Iris pigment epithelial cell (primary cell): ENCODE measurements at regions not wholly inside any gene's neighbourhood (a gene's known extent, or its start where the extent isn't known, plus 50 kb on each side); places are given as distances from the start of the nearest gene placed in this dataset.
A peak's percentile ranks its signal among the peaks of the same experiment; 100 is the strongest.

ENCODE experiments used
- DNase-seq: peaks from one replicate; pipeline ENCODE4 v3.0.0-alpha.2; 2011; ENCODE audit warnings: low read depth

DNA sequence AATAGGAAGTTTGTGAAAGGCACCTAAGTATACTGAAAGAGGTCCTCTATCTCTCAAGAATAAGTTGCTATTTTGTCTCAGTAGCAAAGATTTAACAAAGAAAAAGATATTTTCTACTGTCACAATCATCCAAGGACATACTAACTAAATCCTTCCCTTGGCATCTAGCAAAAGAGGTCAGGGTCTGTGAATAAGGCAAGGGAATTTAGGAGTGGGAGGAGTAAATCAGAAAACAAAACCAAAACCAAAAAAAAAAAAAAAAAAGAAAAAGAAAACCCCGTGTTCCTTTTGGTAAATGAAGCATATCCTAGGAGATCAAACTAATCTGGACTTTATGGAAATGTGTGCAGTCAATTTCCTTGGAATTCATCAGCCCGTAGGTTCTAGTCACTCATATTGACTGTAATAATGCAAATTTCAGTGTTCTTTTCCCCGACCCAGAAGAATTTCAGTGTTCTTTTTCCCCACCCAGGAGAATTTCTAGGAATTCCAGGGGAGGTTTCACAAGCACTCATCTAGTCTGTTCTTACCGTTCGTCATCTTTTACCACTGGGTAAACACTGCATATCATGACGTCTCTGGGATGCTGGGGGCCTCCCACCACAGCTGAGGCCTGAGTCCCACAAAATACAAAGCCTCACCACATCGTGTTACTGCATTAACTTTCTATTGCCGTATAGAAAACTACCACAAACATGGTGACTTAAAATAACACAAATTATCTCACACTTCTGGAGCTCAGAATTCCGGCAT, 113.8 kb upstream of the CCDC54 start:
- peak; percentile 74 for DNase-seq

DNA sequence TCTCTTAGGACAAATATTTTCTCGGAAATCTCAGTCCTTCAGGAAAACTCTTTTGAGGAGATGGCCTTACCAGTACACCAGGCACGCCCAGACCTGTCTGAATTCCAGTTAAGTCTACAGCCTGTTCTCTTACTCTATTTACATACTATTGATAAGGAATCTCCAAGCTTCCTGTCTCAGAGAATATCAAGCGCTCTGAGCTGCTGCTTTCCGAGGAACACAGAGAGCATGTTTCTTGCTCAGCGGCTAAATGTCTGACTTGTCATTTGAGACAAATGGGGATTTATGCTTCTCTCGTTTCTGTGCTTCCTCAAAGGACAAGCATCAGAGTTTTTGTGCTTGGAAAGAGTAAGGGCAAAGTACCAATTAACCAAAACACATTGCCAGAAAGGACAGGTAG, 112.4 kb upstream of the CCDC54 start:
- DNase-seq: peak; percentile 28

- DNase-seq: no peak
Observed at GRCh38 chr3:107265526-107265925, 111.7 kb upstream of the CCDC54 start.

DNA sequence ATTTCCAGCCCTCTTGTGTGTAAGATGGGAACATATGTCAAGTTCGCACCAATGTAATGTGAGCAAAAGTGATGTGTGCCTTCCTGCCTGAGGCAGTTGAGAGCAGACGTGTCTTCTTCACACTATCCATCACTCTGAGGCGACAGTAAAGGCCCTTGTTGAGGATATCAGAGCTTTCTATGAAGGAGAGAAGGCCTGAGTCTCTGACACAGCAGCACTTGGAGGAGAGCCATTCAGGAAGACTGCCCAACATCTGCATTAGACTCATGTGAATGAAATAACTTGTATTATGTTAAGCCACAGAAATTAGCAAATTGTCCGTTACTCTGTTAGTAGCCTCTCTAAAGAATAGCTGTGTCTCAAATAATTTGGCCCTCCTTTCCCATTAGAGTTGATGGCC, 108.8 kb upstream of the CCDC54 start:
- no peak for DNase-seq

DNA sequence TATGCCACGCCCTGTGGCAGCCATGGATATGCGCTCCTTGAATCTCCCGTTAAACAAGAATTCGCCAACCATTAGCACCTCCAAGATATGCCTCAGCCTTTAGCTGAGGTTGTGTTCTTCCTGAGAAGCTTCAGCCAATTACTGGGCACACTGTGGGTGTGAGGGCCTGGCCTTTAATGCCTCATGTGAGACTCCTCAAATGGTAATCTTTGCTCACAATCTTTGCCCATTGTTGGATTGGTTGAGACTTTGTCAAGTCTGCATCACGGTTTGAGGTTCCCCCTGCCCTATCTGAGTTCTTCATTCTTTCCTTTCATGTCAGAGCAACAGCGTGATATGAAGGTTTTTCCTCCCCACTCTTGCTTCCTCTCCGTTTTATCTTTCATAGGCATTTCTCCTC, 108.1 kb upstream of the CCDC54 start:
- DNase-seq: no peak

DNA sequence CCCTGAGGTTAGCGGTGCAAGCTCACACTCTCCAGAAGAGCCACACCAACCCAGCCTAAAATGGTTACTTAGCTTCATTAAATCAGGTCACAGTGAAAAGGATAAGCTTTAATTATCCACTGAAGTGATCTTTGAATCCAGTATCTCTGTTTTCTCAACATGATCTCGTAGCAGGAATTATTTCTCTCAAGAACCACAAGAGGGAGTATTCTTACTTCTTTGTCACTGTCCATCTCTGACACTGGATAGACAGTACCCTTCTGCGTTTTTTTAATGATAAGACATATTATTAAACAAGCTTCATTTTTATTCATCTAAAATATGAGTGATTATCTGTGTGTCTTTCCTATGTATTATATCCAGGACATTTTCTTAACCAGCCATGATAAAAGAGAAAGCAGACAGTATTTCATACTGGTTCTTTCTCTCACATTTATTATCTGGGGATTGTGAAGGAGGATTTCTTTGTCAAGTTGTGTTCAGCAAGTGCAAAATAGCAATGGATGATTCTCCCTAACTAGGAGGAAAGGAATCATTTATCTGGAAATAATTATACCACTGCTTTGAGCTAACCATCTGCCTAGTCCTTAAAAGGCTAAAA, 105.4 kb upstream of the CCDC54 start:
- peak; percentile 60 for DNase-seq

DNA sequence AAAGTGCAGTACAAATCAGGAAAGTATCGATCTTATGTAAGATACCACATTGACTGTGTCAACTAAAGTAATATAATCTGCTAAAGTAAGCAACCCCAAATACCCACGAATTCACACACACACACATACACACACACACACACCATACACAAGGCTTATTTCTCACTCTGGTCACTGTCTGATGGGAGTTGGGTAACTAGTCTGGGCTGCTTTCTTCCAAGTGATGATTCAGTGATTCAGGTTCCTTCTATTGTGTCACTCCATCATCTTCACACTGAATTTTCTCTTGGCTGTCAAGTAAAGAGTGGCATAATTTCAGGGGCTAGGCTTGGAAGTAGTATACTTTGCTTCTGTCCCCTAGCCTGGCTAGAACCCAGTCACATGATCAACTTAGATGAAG, 104.8 kb upstream of the CCDC54 start:
- DNase-seq: peak; percentile 64

GRCh38 chr3:107272885-107273284, 104.4 kb upstream of the CCDC54 start:
- no peak for DNase-seq

- no peak for DNase-seq
Observed at GRCh38 chr3:107273771-107274170, 103.5 kb upstream of the CCDC54 start.

GRCh38 chr3:107275511-107275910, 101.7 kb upstream of the CCDC54 start:
- DNase-seq: no peak

DNA sequence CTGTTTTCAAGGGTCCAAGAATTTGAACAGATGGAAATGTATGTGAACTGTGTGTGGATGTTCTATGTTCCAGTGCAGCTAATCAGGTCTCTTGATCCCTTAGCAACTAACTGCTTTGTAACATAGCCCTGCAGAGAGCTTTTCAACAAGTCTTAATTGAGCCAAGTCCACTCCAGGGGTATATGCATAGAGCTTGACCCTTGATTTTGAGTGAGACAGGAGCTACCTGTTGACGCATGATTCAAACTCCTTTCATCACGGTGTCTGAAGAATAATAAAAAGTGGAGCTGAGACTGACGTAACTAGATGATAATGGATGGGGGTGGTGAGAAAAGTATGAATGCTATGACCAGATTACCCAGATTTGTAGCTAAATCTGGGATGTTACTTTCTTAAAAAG, 93.3 kb upstream of the CCDC54 start:
- DNase-seq: peak; percentile 59

- DNase-seq: peak; percentile 79
Observed at GRCh38 chr3:107284612-107285011, 92.6 kb upstream of the CCDC54 start.

DNA sequence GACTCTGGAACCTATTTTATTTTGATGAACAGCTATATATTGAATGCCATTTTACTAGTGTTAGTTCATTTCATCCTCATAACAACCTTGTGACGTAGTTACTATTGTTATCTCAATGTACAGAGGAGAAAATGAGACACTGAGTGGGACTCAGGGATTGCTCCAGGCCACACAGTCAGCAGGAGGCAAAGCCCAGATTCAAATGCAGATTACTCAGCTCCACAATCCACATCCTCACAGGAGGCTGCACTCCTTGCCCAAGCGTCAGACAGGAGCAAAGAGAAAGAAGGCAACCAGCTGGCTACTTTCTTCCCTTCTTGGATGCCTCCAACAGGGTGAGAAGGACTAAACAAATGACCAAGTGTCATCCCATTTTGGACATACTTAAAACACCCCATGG, 92.0 kb upstream of the CCDC54 start:
- DNase-seq: peak; percentile 68

- no peak for DNase-seq
Observed at GRCh38 chr3:107289354-107289753, 87.9 kb upstream of the CCDC54 start.

- no peak for DNase-seq
Observed at GRCh38 chr3:107294117-107294516, 83.1 kb upstream of the CCDC54 start.

GRCh38 chr3:107297597-107297996, 79.6 kb upstream of the CCDC54 start:
- no peak for DNase-seq

DNA sequence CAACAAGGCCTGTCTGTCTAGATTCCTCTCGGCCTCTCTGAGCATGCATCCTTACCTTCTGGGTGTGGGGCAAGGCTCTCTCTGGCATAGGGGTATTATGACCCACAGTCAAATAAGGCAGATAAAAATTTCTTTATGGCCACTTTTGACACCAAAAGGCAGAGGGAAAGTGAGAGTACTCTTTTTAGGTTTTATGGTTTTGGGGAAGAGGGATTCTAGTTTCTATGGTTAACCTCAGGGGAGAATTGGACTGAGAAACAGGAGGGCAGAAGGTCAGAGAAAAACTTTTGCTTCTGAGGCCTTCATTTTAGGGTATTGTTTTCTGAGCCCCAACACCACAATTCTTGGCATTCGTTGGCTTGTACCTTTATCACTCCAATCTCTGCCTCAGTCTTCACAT, 70.0 kb upstream of the CCDC54 start:
- DNase-seq: no peak

DNA sequence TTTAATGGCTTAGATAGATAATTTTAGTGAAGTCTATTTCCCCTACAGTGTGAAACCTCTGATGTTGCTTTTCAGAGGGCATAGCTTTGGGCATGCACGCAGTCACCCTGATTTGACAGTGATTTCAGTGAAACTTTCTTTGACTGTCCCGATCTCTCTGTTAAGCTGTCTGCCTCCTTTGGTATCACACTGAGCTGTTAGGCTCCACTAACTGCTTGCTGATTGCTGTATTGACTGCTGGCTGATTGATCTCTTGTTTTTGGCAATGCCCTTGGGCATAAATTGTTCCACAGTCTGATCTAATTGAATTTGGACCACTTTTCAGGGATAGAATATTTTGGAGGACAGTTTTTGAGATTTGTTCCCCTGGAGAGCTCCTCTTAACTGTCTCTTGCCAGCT, 68.5 kb upstream of the CCDC54 start:
- no peak for DNase-seq

- no peak for DNase-seq
Observed at GRCh38 chr3:107309312-107309711, 67.9 kb upstream of the CCDC54 start.

- no peak for DNase-seq
Observed at GRCh38 chr3:107313711-107314110, 63.5 kb upstream of the CCDC54 start.

GRCh38 chr3:107315141-107315540, 62.1 kb upstream of the CCDC54 start:
- DNase-seq: peak; percentile 47

DNA sequence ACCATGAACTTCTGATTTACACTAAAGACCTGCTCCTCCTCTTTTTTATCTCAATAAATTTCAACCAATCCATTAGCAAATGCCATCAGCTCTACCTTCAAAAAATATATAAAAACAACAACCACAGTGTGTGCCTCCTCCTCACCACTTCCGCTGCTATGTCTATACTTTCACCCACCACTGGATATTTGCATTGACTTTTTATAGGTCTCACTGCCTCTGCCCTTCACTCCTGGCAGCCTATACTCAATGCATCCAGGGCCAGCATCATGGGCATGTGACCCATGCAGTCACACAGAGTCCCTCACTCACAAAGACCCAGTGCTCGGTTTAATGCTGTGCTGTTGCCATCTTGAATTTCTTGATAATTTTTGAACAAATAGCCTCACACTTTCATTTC, 53.5 kb upstream of the CCDC54 start:
- no peak for DNase-seq

DNA sequence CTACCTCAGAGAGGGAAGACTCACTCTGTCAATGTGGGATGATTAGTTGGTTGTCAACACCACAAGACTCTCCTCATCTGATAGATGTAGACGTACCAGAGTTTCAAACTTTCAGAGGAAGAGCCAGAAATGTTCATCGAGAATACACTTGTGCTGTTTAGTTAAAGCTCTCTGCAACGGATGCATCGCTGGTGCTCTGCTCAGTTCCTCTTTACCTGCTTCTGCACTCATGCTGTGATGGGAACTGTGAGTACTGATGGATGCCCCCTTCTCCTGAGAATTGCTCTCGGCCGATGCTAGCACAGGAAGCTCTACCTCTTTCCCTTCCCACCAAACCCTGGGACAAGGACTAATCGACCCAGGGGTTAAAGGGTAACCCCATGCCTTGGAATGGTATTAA, 51.8 kb upstream of the CCDC54 start:
- no peak for DNase-seq
